ENCODE measurements at regions not wholly inside any gene's neighbourhood (a gene's known extent, or its start where the extent isn't known, plus 50 kb on each side); places are given as distances from the start of the nearest gene placed in this dataset.

DNA sequence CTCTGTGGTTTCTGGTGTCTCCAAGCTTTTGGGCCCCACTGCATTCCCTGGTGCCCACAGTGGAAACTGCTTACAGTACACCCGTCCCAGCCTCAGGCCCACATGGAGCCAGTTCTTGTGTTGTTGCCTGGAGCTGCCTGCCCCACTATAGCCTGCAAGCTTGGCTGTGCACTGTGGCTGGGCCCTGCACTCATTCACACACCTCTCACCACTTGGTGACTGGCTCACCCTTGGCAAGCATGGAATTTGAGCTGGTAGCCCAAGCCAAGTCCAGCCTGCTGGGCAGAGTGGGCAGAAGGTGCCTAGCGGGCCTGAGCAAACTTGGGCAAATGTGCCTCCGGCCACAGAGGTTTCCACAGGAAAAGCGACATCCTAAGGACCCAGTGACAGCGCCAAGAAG lies 472.3 kb downstream of the MMUT start:
- TF ChIP-seq, protein P1, sequence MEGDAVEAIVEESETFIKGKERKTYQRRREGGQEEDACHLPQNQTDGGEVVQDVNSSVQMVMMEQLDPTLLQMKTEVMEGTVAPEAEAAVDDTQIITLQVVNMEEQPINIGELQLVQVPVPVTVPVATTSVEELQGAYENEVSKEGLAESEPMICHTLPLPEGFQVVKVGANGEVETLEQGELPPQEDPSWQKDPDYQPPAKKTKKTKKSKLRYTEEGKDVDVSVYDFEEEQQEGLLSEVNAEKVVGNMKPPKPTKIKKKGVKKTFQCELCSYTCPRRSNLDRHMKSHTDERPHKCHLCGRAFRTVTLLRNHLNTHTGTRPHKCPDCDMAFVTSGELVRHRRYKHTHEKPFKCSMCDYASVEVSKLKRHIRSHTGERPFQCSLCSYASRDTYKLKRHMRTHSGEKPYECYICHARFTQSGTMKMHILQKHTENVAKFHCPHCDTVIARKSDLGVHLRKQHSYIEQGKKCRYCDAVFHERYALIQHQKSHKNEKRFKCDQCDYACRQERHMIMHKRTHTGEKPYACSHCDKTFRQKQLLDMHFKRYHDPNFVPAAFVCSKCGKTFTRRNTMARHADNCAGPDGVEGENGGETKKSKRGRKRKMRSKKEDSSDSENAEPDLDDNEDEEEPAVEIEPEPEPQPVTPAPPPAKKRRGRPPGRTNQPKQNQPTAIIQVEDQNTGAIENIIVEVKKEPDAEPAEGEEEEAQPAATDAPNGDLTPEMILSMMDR (conservative IDR thresholded peaks at IDR 0.05), result no peak
- TF ChIP-seq EZH2 (IDR thresholded peaks at IDR 0.05; ENCODE audit: low read depth), result no peak

Measured in PC-9 (cell line).